ENCODE measurements at regions not wholly inside any gene's neighbourhood (a gene's known extent, or its start where the extent isn't known, plus 50 kb on each side); places are given as distances from the start of the nearest gene placed in this dataset.

DNA sequence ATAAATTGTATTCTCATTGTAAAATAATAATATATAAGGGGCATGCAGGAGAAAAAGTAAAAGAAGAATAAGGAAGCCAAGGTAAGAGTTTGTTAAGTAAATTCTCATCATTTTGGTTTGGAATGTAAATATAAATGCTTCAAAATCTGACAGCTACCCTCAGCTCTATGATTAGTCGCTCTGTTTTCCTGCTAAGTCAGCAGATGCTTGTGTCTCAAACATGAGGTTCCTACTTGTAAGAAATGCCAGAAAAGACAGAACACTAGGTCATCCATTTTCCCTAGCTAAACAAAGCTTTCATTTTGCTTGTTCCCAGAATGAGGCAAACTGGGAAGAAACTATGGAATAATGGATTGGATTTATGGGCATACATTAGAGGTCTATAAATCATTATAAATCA is 293.1 kb downstream of the DMRTA1 start:
- intact Hi-C loops (cut with DNase I), result no loop called here
- H3K4me1 ChIP-seq (ENCODE audit: control insufficient read depth, insufficient read depth, low read length), result no peaks in the 10 kb centered on the region
- WGBS, result 63% methylated on average over 1 of the region's 1 CpG
- H3K27ac ChIP-seq (ENCODE audit: low read length), result no peak overlapping the region
- no peak overlapping the region for H3K4me3 ChIP-seq (ENCODE audit: low read length)
- ATAC-seq (no peak), DNase-seq (no peak)
- no peaks in the 10 kb centered on the region for H3K27me3 ChIP-seq (ENCODE audit: control insufficient read depth, insufficient read depth)
- no peaks in the 10 kb centered on the region for H3K9me3 ChIP-seq (ENCODE audit: control insufficient read depth, low read length)

DNA sequence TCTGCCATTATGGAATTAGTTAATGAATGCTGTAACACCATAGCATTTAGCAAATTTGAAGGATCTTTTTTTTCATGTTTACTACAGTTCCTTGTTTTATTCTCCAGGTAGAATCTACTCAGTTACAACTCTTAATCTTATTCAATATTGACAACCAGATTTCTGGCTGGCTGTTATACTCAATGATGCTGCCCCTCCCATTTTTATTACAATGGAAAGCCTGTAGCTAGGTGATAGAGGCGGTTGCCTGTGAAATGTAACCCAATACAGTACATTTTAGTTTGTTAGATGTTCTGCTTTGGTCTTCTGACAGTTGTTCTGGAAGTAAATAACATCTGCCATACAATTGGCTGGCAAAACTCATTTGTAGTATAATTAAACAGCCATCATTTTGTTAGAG is 294.2 kb downstream of the DMRTA1 start:
- Histone ChIP-seq H3K27me3 (ENCODE audit: control insufficient read depth, insufficient read depth) (no peaks in the 10 kb centered on the region), H3K9me3 (ENCODE audit: control insufficient read depth, low read length) (no peaks in the 10 kb centered on the region), H3K27ac (ENCODE audit: low read length) (no peak overlapping the region), H3K4me3 (ENCODE audit: low read length) (no peak overlapping the region), H3K4me1 (ENCODE audit: control insufficient read depth, insufficient read depth, low read length) (no peaks in the 10 kb centered on the region)
- no peak for ATAC-seq
- 43% methylated on average over 1 of the region's 1 CpG for WGBS
- intact Hi-C loops (cut with DNase I), result no loop called here
- no peak for DNase-seq

DNA sequence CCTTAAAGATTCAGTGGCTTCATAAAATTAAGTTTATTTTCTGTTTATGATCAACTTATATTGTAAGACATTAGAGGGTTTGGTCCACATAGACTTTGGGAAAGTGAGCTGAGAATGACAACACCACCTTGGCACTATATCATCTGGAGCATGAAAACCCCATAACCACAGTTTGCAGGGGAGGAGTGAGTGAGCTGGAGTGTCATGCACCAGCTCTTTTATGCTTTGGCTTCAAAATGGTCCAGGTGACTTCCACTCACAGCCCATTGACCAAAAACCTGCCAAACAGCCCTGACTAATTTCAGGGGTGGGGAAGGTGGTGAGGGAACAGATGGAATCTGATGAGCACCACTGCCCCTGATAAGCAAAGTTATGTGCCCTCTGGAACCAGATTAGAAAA is 295.8 kb downstream of the DMRTA1 start:
- intact Hi-C loops (cut with DNase I), result no loop called here
- no peaks in the 10 kb centered on the region for H3K9me3 ChIP-seq (ENCODE audit: control insufficient read depth, low read length)
- ATAC-seq, result no peak
- H3K4me3 ChIP-seq (ENCODE audit: low read length), result no peak overlapping the region
- H3K4me1 ChIP-seq (ENCODE audit: control insufficient read depth, insufficient read depth, low read length), result no peaks in the 10 kb centered on the region
- no peak overlapping the region for H3K27ac ChIP-seq (ENCODE audit: low read length)
- DNase-seq, result no peak
- no peaks in the 10 kb centered on the region for H3K27me3 ChIP-seq (ENCODE audit: control insufficient read depth, insufficient read depth)

DNA sequence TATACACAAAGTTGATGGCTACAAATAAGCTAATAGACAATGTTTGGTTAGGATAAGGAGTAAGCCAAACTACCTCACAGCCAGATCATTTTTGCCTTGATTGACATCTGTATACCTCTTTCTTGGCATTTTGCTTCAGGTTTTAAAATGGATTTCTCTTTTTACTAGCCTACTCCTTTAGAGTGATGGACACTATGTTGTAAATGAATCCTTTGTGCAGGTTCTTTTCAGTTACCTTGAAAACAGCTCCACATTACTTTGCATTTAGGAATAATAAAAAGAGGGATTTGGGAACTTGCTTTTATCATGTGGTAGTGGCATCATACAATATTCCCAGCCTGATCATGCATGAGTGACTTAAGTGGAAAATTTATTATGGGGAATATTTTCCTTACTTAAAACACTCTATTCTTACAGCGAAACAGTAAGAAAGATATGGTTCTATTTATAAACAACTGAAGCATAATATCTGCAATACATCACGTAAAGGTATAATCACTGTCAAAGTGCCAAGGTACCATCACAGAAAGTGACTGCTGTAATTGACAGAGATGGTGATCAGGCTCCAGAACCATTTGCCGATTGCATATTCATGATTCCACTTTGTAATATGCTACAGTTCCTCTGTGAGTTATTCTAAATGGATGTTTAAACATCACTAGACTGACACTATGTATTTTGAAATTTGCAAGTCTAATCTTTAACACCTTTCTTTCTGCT is 327.0 kb downstream of the DMRTA1 start:
- DNase-seq (no peak), ATAC-seq (no peak)
- Histone ChIP-seq H3K4me3 (ENCODE audit: low read length) (no peak overlapping the region), H3K27me3 (ENCODE audit: control insufficient read depth, insufficient read depth) (no peaks in the 10 kb centered on the region), H3K4me1 (ENCODE audit: control insufficient read depth, insufficient read depth, low read length) (no peaks in the 10 kb centered on the region), H3K9me3 (ENCODE audit: control insufficient read depth, low read length) (no peaks in the 10 kb centered on the region), H3K27ac (ENCODE audit: low read length) (no peak overlapping the region)
- intact Hi-C loops (cut with DNase I), result no loop called here
- WGBS, result 71% methylated on average over 3 of the region's 3 CpGs

DNA sequence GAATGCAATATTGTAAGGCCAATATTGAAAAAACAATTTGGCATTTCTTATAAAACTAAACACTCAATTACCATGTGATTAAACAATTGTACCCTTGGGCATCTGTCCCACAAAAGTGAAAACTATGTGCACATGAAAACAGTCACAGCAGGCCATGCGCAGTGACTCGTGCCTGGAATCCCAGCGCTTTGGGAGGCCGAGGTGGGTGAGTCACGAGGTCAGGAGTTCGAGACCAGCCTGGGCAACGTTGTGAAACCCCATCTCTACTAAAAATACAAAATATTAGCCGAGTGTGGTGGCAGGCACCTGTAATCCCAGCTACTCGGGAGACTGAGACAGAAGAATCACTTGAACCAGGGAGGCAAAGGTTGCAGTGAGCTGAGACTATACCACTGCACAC is 343.7 kb downstream of the DMRTA1 start:
- Histone ChIP-seq H3K9me3 (ENCODE audit: control insufficient read depth, low read length) (no peaks in the 10 kb centered on the region), H3K4me1 (ENCODE audit: control insufficient read depth, insufficient read depth, low read length) (no peaks in the 10 kb centered on the region), H3K27me3 (ENCODE audit: control insufficient read depth, insufficient read depth) (no peaks in the 10 kb centered on the region), H3K27ac (ENCODE audit: low read length) (no peak overlapping the region), H3K4me3 (ENCODE audit: low read length) (no peak overlapping the region)
- DNase-seq, result peak in 1 of 3 donors; percentile 17
- intact Hi-C loops (cut with DNase I), result no loop called here
- WGBS, result 77% methylated on average over 9 of the region's 9 CpGs
- ATAC-seq, result no peak

DNA sequence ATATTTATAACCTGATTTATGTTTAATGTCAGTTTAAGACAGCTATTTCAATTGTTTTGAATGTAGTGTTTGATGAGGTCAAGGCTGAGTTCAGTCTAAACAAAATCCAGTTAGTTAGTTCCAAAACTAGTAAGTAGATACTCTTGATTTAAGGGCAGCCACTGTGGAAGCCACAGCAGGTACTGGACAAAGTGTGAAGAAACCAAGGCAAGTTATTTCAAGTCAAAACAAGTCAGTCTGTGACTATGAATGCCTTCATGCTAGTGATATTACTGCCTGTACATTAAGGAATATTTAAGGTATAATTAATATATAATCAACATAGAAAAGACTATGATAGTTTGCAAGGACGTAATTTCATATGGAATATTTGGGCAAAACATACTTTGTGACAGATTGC is 362.3 kb downstream of the DMRTA1 start:
- no peaks in the 10 kb centered on the region for H3K9me3 ChIP-seq (ENCODE audit: control insufficient read depth, low read length)

DNA sequence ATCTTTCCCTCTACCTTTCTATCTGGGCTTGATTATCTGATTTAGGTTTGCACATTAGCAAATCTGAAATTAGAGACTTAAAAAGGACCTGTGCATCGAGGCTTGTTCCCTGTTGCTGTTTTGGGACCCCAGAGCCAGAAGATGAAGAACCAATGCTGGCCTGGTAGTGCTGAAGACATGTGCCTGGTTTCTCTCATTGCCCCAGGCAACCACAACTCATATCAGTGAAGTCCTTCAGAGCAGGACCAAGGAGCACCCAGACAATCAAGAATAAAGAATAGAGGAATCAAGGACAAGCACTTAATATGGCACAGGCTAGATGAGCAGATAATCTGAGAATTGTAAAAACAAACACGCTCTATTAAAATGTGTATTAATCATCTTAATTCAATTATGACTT is 362.7 kb downstream of the DMRTA1 start:
- Histone ChIP-seq H3K27ac (ENCODE audit: low read length) (no peak overlapping the region), H3K9me3 (ENCODE audit: control insufficient read depth, low read length) (no peaks in the 10 kb centered on the region), H3K4me1 (ENCODE audit: control insufficient read depth, insufficient read depth, low read length) (no peaks in the 10 kb centered on the region), H3K27me3 (ENCODE audit: control insufficient read depth, insufficient read depth) (no peaks in the 10 kb centered on the region), H3K4me3 (ENCODE audit: low read length) (no peak overlapping the region)
- DNase-seq, result no peak
- intact Hi-C loops (cut with DNase I), result no loop called here
- 69% methylated on average over 2 of the region's 2 CpGs for WGBS
- no peak for ATAC-seq

More for the DNA sequence above, 362.3 kb downstream of the DMRTA1 start:
- H3K27ac ChIP-seq (ENCODE audit: low read length), result no peak overlapping the region
- ATAC-seq (no peak), DNase-seq (no peak)
- no peaks in the 10 kb centered on the region for H3K27me3 ChIP-seq (ENCODE audit: control insufficient read depth, insufficient read depth)
- WGBS, result 51% methylated on average over 1 of the region's 1 CpG
- intact Hi-C loops (cut with DNase I), result no loop called here
- no peak overlapping the region for H3K4me3 ChIP-seq (ENCODE audit: low read length)
- no peaks in the 10 kb centered on the region for H3K4me1 ChIP-seq (ENCODE audit: control insufficient read depth, insufficient read depth, low read length)

DNA sequence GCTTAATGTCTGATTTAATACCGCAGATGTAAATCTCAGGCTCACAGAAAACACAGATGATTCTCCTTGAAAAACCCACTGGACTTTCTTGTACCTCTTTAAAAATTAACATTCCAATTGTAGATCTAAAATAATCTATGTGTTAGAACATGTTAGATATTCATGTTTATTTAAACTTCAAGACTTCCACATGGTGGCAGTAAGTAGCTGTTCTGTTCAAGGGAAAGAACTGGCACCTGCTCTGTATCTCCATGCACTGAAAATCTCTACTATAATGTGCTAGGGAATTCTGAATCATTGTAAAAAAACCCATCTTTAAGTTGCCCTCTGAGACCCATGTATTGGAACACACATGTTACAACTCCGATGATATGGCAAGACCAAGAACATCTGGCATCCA is 366.9 kb downstream of the DMRTA1 start:
- H3K9me3 ChIP-seq (ENCODE audit: control insufficient read depth, low read length), result no peaks in the 10 kb centered on the region
- DNase-seq, result no peak
- no peak overlapping the region for H3K27ac ChIP-seq (ENCODE audit: low read length)
- H3K4me1 ChIP-seq (ENCODE audit: control insufficient read depth, insufficient read depth, low read length), result no peaks in the 10 kb centered on the region
- WGBS, result 79% methylated on average over 2 of the region's 2 CpGs
- no peak for ATAC-seq
- no peaks in the 10 kb centered on the region for H3K27me3 ChIP-seq (ENCODE audit: control insufficient read depth, insufficient read depth)
- H3K4me3 ChIP-seq (ENCODE audit: low read length), result no peak overlapping the region
- intact Hi-C loops (cut with DNase I), result no loop called here

DNA sequence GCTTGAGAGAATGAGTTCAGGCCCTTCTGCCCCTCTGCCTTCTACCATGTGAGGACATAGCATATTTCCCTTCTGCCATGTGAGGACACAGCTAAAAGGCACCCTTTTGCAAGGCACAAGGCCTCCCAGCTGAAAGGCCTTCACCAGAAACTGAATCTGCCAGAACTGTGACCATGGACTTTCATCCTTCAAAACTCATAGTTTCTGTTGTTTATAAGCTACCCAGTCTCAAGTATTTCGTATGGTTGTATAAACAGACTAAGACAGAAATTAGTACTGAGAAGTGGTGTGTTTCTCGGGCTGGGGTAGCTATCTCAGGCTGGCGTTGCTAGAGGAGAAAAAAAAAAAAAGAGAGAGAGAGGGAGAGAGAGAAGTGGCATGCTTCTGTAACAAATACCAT is 368.6 kb downstream of the DMRTA1 start:
- no peak overlapping the region for H3K4me3 ChIP-seq (ENCODE audit: low read length)
- intact Hi-C loops (cut with DNase I), result no loop called here
- H3K27ac ChIP-seq (ENCODE audit: low read length), result no peak overlapping the region
- no peak for DNase-seq
- no peaks in the 10 kb centered on the region for H3K27me3 ChIP-seq (ENCODE audit: control insufficient read depth, insufficient read depth)
- ATAC-seq, result no peak
- no peaks in the 10 kb centered on the region for H3K9me3 ChIP-seq (ENCODE audit: control insufficient read depth, low read length)
- WGBS, result 50% methylated on average over 3 of the region's 3 CpGs
- H3K4me1 ChIP-seq (ENCODE audit: control insufficient read depth, insufficient read depth, low read length), result no peaks in the 10 kb centered on the region

DNA sequence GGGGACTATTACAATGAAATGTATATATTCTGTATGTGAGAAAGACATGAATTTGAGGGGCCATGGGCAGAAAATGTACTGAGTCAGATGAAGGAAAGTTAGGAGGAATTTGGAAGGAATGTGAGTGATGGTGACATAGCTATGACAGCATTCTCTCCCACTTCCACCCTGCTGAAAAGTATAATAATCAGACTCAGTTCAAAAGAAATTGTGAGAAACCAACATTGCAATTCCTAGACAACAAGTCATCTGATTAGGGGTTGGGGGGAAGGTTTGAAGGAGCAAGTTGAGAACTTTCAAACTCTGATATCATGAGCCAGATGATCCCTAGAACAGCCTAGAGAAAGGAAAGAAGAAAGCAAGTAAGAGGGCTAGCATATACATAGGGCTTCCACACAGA is 370.6 kb downstream of the DMRTA1 start:
- no peak overlapping the region for H3K4me3 ChIP-seq (ENCODE audit: low read length)
- H3K27ac ChIP-seq (ENCODE audit: low read length), result no peak overlapping the region
- H3K9me3 ChIP-seq (ENCODE audit: control insufficient read depth, low read length), result no peaks in the 10 kb centered on the region
- DNase-seq, result no peak
- intact Hi-C loops (cut with DNase I), result no loop called here
- no peak for ATAC-seq
- H3K27me3 ChIP-seq (ENCODE audit: control insufficient read depth, insufficient read depth), result no peaks in the 10 kb centered on the region
- H3K4me1 ChIP-seq (ENCODE audit: control insufficient read depth, insufficient read depth, low read length), result no peaks in the 10 kb centered on the region

DNA sequence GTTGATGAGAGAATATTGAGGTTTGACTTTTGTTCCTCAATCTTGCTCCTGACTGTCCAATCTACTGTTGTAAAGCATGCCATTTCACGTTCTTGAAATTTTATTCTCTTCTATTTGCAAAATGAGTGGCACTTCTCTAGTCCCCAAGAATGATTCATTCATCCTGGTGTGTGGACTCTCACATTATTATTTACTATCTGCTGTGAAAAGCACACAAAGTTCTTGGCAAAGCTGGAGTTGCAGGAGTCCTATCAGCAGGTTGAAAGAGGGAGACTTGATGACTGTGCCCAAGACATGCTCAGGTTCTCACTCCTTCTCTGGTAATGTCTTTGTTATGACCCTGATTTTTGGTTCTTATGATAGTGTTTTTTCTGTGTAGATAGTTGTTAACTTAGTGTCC is 382.6 kb downstream of the DMRTA1 start:
- DNase-seq (no peak), ATAC-seq (no peak)
- intact Hi-C loops (cut with DNase I), result no loop called here
- Histone ChIP-seq H3K27ac (ENCODE audit: low read length) (no peak overlapping the region), H3K4me3 (ENCODE audit: low read length) (no peak overlapping the region), H3K9me3 (ENCODE audit: control insufficient read depth, low read length) (no peaks in the 10 kb centered on the region), H3K4me1 (ENCODE audit: control insufficient read depth, insufficient read depth, low read length) (no peaks in the 10 kb centered on the region), H3K27me3 (ENCODE audit: control insufficient read depth, insufficient read depth) (no peaks in the 10 kb centered on the region)
- 66% methylated on average over 1 of the region's 1 CpG for WGBS

DNA sequence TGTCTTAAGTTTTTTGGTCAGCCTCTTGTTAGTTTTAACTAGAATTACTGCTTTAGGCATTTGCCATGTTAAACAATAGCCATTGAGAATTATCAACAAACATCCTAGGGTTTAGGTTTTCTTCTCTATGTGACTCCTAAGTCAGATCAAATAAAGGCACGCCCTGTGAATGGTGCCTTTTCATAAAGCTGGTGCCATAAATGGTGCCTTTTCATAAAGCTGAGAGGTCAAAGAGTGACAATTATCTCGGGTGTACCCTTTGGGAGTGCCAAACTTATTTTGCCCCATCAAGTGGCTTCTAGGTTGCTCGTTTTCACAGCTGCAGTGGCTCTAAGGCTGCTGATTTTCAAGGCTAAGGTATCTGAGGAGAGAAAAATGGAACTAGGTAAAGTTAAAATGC is 391.6 kb downstream of the DMRTA1 start:
- no peak for ATAC-seq
- intact Hi-C loops (cut with DNase I), result no loop called here

More for the DNA sequence above, 391.6 kb downstream of the DMRTA1 start:
- no peaks in the 10 kb centered on the region for H3K9me3 ChIP-seq (ENCODE audit: control insufficient read depth, low read length)
- no peak overlapping the region for H3K27ac ChIP-seq (ENCODE audit: low read length)
- WGBS, result 35% methylated on average over 3 of the region's 3 CpGs
- H3K27me3 ChIP-seq (ENCODE audit: control insufficient read depth, insufficient read depth), result no peaks in the 10 kb centered on the region
- DNase-seq, result no peak
- no peak overlapping the region for H3K4me3 ChIP-seq (ENCODE audit: low read length)
- no peaks in the 10 kb centered on the region for H3K4me1 ChIP-seq (ENCODE audit: control insufficient read depth, insufficient read depth, low read length)
